ENCODE measurements at regions not wholly inside any gene's neighbourhood (a gene's known extent, or its start where the extent isn't known, plus 50 kb on each side); places are given as distances from the start of the nearest gene placed in this dataset.

DNA sequence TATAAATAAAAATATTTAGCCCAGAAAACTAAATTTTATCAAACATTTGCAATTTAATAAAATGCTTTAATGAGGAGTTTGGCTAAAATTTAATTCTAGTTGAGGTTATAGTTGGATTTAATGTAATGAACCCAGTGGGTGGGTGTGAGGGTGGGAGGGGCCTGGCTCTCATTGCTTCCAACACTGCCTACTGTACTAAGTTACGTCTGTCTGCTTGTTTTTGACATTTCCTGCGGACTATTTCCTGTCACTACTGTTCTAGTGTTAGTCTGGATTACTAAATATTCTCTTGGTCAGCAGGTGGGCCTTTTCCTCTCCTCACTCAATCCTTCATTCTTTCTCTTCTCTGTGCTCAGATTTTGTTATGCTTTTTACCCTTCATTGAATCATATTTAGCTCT lies 82.5 kb upstream of the MAP3K7 start:
- DNase-seq (ENCODE audit: low spot score): no peak

DNA sequence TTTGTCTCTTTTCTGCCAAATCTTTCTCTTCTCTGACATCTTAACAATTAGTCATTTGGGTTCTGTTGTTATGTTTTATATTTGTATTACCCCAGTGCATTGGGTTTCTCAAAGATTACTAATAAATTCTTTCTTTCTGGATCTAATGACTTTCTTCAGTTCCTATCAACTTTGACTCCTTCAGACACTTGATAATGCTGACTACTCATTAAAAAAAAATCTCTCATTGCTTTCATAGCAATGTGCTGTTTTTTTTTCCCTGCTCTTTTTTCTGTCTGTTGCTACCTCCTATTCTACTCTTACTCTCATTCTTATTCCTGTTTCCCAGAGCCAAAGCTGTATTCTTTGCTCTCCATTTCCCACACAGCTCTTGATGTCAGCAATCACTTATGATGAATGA lies 81.3 kb upstream of the MAP3K7 start:
- no peak for DNase-seq (ENCODE audit: low spot score)

DNA sequence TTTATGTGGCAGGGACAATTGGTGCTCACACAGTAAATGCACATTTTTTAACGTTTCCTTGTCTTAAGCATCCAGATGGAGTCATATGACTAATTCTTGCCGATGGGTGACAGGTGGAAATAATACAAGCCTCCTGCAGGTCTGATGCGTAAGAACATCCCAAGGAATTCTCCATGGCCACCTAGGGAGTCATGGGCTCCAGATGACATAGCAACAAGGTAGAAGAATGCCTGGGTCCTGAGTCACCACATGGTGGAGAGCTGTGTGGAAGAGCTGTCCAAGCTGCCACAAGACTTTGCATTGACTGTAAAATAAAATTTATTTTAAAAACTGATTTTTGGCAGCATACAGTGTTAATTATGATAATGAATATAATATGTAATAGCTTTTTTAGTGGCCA lies 77.0 kb upstream of the MAP3K7 start:
- no peak for DNase-seq (ENCODE audit: low spot score)

DNA sequence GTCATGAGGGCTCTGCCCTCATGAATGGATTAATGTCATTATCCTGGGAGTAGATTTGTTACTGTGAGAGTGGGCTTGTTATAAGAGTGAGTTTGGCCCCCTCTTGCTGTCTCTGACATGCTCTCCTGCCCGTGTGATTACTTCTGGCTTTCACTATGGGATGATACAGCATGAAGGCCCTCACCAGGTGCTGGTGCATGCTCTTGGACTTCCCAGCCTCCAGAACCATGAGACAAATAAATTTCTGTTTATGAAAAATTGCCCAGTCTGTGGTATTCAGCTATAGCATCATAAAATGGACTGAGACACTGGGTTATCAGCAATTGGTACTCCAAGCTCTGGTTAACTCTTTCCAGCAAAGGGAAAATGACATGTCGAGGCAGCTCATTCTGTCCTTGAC lies 76.2 kb upstream of the MAP3K7 start:
- no peak for DNase-seq (ENCODE audit: low spot score)

DNA sequence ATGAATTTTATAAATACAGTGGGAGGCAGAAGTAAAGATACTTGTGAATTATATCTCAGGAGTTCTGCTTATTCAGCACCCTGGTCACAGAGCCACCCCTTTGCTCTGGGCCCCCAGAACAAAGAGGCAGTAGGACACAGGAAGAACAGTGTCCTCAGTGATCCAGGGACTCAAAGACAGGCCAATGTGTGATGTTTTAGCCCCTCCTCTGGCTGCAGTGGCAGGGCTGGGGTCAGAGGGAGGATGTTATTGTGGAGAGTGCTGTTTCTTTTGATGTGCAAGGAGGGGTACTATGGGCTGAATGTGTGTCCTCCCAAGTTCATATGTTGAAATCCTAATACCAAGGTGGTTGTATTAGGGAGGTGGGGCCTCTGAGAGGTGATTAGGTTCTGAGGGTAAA lies 74.1 kb upstream of the MAP3K7 start:
- no peak for DNase-seq (ENCODE audit: low spot score)

DNA sequence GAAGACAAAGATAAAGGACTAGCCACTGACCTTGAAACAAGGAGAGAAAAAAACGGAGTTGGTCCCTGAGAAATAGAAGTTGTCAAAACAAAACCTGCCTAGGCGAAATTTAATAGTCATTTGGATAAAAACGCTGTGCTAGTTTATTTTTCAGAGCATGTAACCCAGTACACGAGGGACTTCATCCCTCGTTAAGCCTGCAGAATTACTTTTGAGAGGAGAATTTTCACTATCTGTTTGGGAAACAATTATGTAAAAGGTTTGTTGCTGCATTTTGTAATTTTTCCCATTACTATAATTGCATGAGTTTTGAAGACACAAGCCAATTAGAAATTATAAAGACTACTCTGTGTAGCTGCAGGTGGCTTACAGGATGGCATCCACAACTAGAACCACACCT lies 71.6 kb upstream of the MAP3K7 start:
- DNase-seq (ENCODE audit: low spot score): no peak

DNA sequence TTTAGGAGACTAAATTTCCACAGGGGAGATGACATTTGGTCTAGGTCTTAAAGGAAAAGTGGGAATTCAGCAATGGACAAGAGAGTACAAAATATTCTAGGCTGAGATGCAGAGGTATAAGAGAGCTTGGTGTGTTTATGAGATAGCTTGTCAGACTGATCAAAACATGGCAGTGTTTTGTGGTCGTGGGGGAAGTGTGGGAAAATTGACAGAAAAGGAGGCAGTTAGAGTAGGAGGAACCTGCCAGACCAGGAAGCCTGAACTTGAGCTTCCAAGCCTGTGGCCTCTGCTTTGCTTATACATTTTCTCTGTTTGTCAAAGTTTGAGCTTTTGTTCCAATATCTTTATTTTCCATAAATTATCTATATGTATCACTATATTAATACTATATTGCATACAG lies 69.5 kb upstream of the MAP3K7 start:
- DNase-seq (ENCODE audit: low spot score): no peak

DNA sequence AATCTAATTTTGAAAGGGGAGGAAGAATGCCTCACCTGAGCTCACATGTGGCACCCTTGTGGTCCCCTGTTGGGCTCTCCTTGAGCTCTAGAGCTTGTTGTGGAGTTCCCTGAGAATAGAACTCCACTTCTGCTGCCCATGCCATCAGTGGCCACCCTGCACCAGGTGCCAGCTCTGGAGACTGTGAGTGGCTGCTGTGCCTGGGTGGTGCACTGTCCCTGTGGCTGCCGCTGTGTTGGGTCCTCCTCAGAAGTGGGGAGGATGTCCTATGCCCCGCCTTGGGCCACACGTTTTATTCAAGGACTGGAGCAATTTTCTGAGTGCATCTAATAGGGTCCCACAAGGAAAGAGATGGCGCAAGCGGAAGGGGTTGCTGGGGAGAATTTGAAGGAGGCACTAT lies 67.9 kb upstream of the MAP3K7 start:
- DNase-seq (ENCODE audit: low spot score): no peak

DNA sequence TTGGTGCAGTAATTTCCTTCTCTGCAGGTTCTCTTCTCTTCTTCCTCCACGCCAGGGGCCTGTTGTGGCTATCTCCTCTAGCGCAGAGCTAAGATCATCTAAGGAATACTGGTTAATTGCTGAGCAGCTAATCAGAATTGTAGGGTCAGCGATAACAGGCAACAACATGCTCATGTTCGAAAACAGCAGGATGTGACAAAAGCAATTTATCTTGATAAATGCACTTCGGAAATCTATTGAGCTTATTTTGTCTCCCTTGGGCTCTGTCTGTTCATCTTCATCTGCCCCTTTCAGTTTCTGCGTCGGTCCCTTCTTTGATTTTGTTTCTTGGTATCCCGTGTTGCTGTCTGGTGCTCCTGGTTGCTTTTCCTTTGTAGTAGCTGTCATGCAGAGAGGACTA lies 67.3 kb upstream of the MAP3K7 start:
- DNase-seq (ENCODE audit: low spot score): no peak

DNA sequence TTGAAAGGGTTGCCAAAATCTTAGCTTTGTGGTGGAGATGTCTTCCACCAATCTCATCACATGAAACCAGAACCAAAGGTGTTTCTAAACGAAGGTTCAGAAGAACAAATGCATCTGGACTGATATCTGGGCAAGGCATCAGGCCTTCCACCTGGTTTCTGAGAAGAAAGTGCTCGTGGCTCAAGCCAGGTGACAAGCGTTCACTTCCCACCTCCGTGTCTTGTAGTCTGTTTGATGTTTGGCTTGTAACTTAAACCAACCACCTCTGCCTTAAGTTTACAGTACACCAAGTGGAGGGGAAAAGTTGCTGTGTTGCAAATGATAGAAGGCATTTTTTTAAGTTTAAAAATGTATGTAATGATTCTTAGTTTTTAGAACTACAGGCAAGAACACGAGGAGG lies 66.9 kb upstream of the MAP3K7 start:
- no peak for DNase-seq (ENCODE audit: low spot score)

DNA sequence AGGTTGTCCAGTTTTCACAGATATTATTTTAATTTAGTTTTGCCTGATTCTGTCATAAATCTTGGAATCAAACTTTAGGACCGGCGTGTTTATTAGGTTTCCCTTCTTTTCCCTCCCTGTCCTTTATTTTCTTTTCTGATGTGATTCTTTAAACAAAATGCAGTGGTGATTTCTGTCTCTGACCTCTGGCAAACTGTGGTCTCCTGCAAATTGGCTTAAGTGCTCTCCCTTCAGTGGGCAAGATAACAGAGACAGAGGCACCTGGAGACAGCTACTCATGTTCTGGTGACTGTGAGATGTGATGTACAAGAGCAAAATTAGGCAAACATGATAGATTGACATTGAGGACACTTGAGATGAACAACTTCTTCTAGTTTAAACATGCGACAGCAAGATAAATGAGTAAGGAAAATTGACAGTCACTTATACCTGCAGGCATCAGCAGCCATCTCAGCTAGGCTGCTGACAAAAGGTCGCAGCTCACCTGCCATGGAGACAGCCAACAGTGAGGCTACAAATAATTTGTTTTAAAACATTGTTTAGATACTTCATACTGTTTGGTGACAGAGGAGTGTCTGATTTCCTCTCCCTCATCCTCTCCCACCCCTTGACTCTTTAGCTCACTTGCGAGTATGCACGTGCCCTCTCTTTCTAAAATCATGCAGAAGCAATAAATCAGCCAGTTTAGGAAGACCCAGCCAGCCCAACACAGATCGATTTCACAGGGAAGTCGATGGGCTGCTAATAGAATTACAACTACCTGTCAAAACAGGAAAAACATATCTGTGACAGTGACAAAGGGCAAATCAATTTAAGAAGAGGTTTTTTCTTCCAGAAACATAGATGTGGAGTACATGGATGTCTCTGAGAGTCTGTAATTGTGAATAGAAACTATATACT lies 63.4 kb upstream of the MAP3K7 start:
- DNase-seq (ENCODE audit: low spot score): no peak

DNA sequence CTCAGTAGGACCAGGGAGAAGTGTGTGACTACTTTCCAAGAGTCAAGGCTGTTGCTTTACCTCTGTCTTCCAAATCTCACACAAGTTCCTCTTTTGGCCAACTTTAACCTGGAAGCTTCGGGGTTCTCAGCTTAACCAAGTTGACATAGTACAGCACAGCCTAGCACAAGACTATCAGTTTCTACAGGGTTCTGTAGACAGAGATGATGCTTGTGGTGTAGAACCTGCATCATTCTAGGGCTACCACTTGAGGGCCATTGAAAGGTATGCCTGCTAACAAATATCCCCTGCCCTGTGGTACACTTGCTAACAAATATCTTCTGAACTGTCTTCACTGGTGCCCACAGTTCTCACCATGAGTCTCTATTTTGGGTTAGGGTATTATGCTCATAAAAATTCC lies 62.0 kb upstream of the MAP3K7 start:
- no peak for DNase-seq (ENCODE audit: low spot score)

DNA sequence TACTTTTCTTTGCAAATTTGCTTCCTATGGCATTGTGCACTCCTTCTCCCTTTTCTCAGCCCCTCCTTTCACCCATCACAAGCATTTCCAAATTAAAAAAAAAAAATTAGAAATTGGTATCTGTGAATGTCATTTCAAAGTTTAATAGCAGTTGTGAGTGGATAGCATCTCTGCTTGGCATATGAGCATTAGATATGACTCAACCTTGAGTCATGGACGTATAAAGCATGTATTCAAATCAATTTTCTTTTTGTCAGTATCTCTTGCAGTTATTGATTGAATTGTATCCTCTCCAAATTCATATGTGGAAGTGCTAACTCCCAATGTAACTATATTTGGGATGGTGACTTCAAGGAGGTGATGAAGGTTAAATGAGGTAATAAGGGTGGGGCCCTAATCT lies 60.1 kb upstream of the MAP3K7 start:
- DNase-seq (ENCODE audit: low spot score): no peak

DNA sequence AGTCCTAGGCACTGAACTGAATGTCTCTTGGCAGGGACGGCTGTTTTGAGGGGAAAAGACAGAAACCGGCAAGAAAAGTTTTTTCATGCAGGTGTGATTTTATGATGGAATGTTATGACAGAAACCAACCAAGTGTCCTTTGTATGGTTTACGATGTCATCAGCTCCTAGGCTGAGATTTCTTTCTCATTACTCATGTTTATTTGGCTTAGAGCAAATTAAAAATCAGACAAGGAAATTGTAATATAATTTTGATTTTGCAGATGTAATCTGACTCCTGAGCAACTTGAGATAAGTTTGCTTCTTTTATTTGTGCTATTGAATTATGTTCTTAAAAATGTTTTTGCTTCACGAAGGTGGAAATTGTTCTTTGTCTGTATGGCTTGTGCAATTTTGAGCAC lies 58.8 kb upstream of the MAP3K7 start:
- DNase-seq (ENCODE audit: low spot score): no peak

DNA sequence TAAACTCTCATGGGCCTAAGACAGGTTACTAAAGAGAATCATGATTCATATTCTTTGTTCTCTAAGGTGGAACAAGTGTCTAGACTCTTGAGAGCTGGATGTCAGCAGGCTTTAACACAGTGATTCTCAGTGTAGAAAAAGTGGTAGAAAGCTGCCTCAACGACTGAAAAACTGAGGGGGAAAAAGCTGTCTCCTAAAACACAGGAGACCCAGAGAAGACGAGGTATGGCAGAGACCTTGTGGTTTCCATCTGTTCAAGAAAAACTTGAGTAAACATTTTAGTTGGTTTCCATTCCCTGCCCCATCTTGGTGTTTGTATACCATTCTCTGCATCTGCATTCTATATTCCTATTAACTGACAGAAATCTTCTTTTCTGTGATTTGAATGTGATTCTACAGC lies 57.6 kb upstream of the MAP3K7 start:
- DNase-seq (ENCODE audit: low spot score): no peak

DNA sequence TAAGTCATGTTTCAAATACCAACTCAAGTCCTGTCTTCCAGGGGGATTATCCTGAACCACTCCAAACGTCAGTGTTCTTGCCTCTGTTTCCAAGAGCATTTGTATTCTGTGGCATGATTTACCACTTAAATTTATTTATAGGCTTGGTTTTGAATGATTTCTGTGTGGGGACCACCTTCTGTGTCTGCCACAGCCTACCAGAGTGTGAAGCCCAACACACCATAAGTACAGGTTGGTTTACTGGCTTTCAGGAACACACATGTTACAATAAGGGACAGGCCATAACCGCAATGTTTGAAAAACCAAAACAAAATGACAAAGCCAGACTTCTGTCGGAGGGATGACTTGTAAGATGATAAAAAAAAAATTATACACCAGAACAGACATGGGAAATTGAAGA lies 56.5 kb upstream of the MAP3K7 start:
- no peak for DNase-seq (ENCODE audit: low spot score)

DNA sequence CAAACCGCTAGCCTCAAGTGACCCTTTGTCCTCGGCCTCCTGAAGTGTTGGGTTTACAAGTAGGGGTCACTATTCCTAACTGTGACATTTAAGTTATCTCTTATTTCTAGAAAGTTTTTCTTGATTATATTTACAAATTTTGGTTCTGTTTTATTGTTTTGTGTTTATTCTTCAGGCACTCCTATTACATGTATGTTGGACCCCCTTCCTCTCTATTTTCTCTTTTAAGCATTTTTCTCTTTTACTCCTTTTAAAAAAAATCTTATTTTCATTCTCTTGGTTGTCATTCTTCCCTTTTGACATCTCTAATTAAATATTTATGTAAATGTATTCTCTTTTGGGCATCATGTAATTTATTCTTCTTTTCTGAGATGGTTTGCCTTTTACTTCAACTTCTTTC lies 50.4 kb upstream of the MAP3K7 start:
- no peak for DNase-seq (ENCODE audit: low spot score)

All from ecto neural progenitor cell (in vitro differentiated cells).